ENCODE measurements at regions not wholly inside any gene's neighbourhood (a gene's known extent, or its start where the extent isn't known, plus 50 kb on each side); places are given as distances from the start of the nearest gene placed in this dataset.

GRCh38 chr20:47418069-47418757, 61.7 kb upstream of the ZMYND8 start:
- TF ChIP-seq, protein P1, sequence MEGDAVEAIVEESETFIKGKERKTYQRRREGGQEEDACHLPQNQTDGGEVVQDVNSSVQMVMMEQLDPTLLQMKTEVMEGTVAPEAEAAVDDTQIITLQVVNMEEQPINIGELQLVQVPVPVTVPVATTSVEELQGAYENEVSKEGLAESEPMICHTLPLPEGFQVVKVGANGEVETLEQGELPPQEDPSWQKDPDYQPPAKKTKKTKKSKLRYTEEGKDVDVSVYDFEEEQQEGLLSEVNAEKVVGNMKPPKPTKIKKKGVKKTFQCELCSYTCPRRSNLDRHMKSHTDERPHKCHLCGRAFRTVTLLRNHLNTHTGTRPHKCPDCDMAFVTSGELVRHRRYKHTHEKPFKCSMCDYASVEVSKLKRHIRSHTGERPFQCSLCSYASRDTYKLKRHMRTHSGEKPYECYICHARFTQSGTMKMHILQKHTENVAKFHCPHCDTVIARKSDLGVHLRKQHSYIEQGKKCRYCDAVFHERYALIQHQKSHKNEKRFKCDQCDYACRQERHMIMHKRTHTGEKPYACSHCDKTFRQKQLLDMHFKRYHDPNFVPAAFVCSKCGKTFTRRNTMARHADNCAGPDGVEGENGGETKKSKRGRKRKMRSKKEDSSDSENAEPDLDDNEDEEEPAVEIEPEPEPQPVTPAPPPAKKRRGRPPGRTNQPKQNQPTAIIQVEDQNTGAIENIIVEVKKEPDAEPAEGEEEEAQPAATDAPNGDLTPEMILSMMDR (IDR thresholded peaks at IDR 0.05; ENCODE audit: borderline replicate concordance) = no peak
- no peaks in the 10 kb centered on the region for H3K27me3 ChIP-seq (ENCODE audit: low read depth)
- H3K4me3 ChIP-seq = no peak overlapping the region
- no peaks in the 10 kb centered on the region for H3K36me3 ChIP-seq
- intact Hi-C loops (cut with micrococcal nuclease) = no loop called here
- no peak for DNase-seq
- H3K4me1 ChIP-seq = peaks cover 18% of the 10 kb centered on the region
- H3K27ac ChIP-seq (replicated peaks) = peak overlapping the region; percentile 34
- no peaks in the 10 kb centered on the region for H3K9me3 ChIP-seq (replicated peaks)

DNA sequence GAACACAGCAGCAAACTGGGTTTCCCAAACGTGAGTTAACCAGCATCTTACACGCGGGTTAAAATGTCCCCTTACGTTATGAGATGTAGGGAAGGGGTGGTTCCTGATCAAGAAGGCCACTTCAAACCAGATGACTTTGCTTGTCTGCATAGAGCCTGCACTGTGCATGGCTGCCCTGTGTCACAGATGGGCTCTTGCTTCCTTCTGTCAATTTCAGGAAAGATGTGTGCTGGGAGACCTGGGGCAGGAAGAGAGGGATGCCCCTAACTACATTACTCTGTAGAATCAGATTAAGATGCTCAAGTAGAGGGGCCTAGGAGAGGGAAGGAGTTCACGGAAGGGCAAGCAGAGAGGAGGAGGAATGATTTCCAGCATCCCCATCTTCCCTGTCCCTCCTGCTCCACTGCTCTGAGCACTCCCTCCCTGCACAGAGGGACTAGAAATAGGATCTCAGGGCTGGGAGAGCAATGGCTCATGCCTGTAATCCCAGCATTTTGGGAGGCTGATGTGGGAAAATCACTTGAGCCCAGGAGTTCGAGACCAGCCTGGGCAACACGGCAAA, 63.5 kb upstream of the ZMYND8 start:
- no peaks in the 10 kb centered on the region for H3K36me3 ChIP-seq
- DNase-seq = no peak
- intact Hi-C loops (cut with micrococcal nuclease) = no loop called here
- H3K27me3 ChIP-seq (ENCODE audit: low read depth) = no peaks in the 10 kb centered on the region
- TF ChIP-seq, protein P1 (IDR thresholded peaks at IDR 0.05; ENCODE audit: borderline replicate concordance) = no peak
- no peak overlapping the region for H3K4me3 ChIP-seq
- H3K9me3 ChIP-seq (replicated peaks) = no peaks in the 10 kb centered on the region
- no peak overlapping the region for H3K27ac ChIP-seq (replicated peaks)
- H3K4me1 ChIP-seq = peaks cover 14% of the 10 kb centered on the region

DNA sequence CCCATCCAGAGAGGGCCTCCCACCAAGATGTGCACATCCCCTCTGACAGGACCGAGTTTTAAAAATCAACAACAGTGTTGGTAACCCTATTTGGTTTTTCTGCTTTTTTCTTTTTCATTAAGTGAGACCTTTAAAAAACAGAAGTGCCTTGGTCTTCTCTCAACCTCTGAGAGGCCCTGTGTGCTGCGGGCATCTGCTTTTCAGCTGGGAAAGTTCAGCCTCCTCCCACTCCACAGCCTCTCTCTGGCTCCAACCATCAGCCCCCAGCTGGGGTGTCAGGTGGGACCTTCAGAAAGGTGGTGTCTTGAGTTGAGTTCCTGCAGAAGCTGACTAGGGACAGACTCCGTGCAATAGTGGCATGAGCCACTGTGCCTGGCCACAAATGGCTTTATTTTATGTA, 64.6 kb upstream of the ZMYND8 start:
- H3K27ac ChIP-seq (replicated peaks) = no peak overlapping the region
- peaks cover 3% of the 10 kb centered on the region for H3K9me3 ChIP-seq (replicated peaks)
- H3K27me3 ChIP-seq (ENCODE audit: low read depth) = no peaks in the 10 kb centered on the region
- no peak overlapping the region for H3K4me3 ChIP-seq
- TF ChIP-seq, protein P1 (IDR thresholded peaks at IDR 0.05; ENCODE audit: borderline replicate concordance) = no peak
- peaks cover 9% of the 10 kb centered on the region for H3K4me1 ChIP-seq
- intact Hi-C loops (cut with micrococcal nuclease) = no loop called here
- DNase-seq = no peak
- H3K36me3 ChIP-seq = no peaks in the 10 kb centered on the region

- intact Hi-C loops (cut with micrococcal nuclease) = no loop called here
- Histone ChIP-seq H3K27me3 (ENCODE audit: low read depth) (no peaks in the 10 kb centered on the region), H3K9me3 (replicated peaks) (peaks cover 25% of the 10 kb centered on the region), H3K4me3 (no peak overlapping the region), H3K4me1 (peaks cover 3% of the 10 kb centered on the region), H3K36me3 (no peaks in the 10 kb centered on the region), H3K27ac (replicated peaks) (no peak overlapping the region)
- DNase-seq = no peak
- TF ChIP-seq, protein P1 (IDR thresholded peaks at IDR 0.05; ENCODE audit: borderline replicate concordance) = no peak
These were observed 67.1 kb upstream of the ZMYND8 start for GRCh38 chr20:47423586-47423985.

DNA sequence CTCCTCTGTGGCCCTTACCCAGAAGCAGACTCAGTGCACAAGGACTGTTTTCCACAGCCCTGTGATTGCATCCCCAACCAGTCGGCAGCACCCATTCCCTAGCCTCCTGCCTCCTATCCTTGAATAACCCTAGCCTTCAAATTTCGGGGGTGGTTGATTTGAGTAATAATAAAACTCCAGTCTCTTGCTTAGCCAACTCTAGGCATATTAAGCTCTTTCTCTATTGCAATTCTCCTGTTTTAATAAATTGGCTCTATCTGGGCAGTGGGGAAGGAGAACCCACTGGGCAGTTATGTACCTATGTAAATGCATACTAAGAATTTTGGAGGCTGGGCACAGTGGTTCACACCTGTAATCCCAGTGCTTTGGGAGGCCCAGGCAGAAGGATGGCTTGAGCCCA, 70.6 kb upstream of the ZMYND8 start:
- no peaks in the 10 kb centered on the region for H3K36me3 ChIP-seq
- H3K4me3 ChIP-seq = no peak overlapping the region
- TF ChIP-seq, protein P1 (IDR thresholded peaks at IDR 0.05; ENCODE audit: borderline replicate concordance) = no peak
- intact Hi-C loops (cut with micrococcal nuclease) = no loop called here
- H3K27ac ChIP-seq (replicated peaks) = no peak overlapping the region
- no peaks in the 10 kb centered on the region for H3K4me1 ChIP-seq
- no peak for DNase-seq
- no peaks in the 10 kb centered on the region for H3K27me3 ChIP-seq (ENCODE audit: low read depth)
- peaks cover 25% of the 10 kb centered on the region for H3K9me3 ChIP-seq (replicated peaks)

All from left ventricle myocardium inferior (tissue), 1 donor.